ENCODE measurements at regions not wholly inside any gene's neighbourhood (a gene's known extent, or its start where the extent isn't known, plus 50 kb on each side); places are given as distances from the start of the nearest gene placed in this dataset.
"Not testable (repeated sequence)": the region's sequence is repeated elsewhere in the genome, so short reads cannot be mapped to it uniquely, and the experiment has no call there.

DNA sequence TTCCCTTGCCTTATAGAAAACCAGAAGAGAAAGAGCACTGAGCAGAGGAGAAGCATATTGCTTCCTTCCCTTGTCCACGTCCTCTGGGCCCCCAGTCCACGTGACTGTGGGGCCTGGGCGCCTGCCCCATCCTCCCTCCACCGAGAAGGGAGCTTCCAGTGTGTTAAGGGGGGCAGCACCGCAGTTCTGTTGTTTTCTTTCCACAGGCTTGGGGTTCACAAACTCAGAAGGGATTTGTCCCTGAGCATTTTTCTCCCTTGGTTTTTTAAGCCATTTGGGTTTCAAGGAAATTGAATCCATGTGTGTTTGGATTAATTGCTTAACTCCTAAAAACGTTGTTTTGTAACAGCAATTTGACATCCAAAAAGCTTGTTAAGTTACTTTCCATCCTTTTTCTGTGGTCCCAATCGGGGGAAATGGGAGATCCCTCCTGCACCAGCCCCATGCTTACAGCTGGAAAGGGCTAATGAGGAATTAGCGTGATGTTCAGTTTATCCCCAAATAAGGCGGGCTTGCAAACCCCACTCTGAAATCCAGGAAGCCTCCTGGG lies 347.5 kb upstream of the TNRC6C start:
- DNase-seq, result no peak

- no peak for DNase-seq
Observed at GRCh38 chr17:77611791-77612502, 346.6 kb upstream of the TNRC6C start.

DNA sequence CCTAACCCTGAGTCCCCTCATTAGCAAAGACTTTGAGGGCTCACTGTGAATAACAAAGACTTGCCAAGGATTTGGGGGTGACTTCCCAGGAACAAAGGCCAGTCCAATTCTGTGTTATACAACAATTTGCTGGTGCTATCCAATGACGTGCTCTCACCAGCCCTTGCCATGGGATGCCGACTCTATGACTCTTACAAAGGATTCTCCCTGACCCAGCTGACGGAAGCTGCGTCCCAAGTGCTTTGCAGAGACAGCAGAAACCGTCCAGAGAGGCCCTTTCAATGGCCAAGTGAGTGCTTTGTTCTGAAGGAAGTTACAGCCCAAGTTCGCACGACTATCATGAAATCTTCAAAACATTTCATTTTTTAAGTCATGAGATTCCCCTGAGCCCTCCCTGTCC lies 345.3 kb upstream of the TNRC6C start:
- DNase-seq, result no peak

GRCh38 chr17:77613627-77614026 lies 344.9 kb upstream of the TNRC6C start:
- no peak for DNase-seq

DNA sequence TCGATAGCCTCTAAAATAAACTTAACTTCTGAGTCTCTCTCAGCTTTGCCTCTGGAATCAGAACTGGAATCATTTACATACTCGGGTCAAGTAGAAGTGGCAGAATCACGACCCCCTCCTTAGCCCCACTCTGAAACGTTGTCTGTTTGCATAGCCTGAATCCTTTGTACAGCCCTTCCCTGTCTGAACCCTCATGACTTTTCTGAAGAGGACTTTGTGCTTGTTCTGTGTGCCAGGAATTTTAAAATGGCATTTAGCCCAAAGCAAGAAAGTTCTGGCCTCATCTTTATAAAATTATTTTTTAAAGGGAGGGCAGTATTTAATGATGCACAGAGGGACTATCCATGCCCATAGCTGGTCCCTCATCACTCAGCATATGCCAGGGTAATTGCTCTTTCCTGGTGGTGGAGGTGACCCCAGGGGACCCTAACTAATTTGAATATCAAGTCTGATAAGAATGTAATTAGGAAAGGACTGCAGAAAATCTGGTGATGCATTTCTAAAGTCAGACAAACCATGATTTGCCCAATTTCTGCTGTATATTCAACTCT lies 342.7 kb upstream of the TNRC6C start:
- no peak for DNase-seq

DNA sequence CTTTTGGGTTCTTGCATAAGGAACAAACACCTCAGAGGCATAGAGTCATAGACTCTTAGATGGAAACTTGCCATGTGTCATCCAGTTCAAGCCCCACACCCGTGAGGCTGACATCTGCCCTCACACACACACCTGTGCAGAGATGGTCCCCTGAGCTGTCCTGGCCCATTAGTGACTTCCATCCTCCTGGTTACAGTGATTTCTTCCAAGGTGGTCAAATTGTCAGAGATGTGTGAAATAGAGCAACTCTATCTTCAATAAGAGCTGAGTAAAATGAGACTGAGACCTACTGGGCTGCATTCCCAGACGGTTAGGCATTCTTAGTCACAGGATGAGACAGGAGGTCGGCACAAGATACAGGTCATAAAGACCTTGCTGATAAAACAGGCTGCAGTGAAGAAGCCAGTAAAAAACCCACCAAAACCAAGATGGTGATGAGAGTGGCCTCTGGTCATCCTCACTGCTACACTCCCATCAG lies 342.2 kb upstream of the TNRC6C start:
- no peak for DNase-seq

DNA sequence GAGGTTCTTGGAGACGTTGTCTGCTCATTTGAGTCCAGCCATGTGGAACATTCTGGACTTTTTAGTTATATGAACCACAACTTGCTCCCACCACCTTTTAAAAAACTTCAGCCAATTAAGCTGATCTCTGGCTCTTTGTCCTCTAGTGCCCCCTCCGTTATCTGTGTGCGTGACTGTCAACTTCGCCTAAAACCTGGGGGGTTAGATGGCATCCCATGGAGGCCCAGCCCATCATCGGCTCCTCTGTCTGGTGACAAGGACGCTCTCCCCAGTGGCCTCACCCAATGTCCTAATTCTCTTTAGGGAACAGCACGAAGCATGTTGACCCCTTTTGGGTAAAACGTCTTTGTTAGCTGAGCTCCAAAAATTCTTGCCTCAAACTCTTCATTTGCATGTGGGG lies 341.0 kb upstream of the TNRC6C start:
- DNase-seq, result no peak

DNA sequence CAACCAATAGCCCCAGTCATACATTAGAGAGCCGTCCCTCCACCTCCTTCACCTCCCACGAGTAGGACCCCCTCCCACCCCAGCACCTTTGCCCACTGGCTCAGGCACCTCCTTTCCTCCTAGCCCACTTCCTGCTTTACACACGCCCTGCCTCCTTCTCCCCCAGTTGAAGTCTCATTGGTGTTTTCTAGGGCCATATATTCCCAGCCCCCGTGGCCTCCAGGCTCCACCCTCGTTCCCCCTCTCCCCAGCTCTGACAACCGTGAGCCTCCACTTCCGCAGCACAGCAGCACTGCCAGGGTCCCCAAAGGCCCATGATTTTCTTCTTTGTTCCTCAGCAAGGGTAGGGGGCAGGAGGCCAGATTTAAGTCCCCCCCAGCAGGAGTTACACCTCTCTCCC lies 340.3 kb upstream of the TNRC6C start:
- no peak for DNase-seq

DNA sequence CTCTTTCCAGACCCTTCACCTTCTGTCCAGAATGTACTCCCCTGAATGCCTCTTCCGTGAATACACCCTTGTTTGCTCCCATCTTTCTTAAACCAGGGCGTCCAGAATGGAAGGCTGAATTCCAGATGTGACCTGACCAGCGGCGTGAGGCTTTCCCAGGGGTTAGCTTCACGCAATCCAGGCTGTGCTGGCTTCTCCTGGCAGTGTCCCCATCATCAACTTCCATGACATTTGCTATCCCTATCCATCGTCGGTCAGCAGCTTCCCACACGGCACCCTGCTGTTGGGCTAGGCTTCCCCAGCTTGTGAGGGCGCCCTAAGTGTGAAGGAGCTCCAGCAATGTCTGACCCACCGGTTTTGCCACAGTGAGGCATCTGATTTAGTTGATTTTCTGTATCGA lies 339.8 kb upstream of the TNRC6C start:
- DNase-seq, result no peak

DNA sequence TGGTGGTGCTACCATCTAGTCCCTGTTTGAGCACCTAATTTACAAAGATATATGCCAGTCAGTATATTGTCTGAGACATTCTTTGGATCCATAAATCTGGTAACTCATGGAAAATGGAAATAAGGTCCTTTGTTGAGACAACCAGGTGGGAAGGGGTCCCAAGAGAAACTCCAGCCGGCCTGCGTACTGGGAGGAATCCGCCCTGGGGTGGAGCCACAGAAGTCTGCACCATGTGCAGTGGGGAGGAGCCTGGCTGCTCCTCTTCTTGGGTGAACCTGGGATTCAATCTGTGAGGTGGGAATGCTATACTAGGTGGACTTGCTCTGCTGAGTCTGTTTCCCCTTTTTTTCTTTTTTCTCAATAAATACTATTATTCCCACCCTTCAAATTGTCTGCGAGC lies 339.2 kb upstream of the TNRC6C start:
- no peak for DNase-seq

DNA sequence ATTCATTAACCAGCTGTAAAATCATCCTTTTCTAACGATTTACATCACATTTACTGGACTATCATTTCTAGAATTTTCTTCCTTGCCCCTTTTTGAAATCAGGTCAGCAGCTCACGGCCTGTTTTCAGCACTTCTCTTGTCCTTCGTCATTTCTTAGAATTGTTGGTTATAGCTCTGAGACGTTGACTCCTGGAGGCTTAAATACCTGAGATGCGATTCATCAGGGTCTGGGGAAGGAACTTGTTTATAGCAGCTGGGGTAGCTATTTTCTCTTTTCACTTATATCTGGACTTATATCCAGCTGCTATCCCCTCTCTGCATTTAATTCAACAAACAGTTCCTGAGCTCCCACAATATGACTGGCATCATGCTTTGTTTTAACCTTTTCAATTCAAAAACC lies 338.7 kb upstream of the TNRC6C start:
- DNase-seq, result no peak

GRCh38 chr17:77620282-77620681 lies 338.2 kb upstream of the TNRC6C start:
- no peak for DNase-seq

- not testable (repeated sequence) for DNase-seq
Observed at GRCh38 chr17:77622084-77622483, 336.4 kb upstream of the TNRC6C start.

- no peak for DNase-seq
Observed at GRCh38 chr17:77622647-77623046, 335.9 kb upstream of the TNRC6C start.

DNA sequence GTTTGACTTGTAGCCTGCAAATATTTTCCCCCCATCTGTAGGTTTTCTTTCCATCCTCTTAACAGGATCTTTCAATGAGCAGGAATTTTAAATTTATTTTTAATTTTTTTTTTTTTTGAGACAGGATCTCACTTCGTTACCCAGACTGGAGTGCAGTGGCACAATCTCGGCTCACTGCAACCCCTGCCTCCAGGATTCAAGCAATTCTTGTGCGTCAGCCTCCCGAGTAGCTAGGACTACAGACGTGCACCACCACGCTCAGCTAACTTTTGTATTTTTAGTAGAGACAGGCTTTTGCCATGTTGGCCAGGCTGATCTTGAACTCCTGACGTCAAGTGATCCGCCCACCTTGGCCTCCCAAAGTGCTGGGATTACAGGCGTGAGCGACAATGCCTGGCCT lies 335.2 kb upstream of the TNRC6C start:
- DNase-seq, result not testable (repeated sequence)

DNA sequence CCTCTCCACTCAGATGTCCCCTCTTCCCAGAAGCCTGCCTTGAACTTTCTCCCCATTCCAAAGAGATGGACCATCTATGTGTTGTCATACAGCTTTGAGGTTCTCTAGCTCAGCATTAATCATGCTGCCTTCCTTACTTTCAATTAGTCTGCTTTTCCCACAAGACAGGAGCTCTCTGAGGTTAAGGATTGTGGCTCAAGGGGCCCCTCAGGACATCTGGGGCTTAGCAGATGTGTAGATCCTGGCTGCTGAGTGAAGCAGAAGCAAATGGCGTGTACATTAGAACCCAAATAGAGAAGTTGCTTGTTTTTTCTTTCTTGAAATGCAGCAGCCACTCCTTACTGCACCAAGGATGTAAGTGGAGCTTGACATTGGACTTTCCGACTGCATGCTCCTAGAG lies 330.5 kb upstream of the TNRC6C start:
- no peak for DNase-seq

GRCh38 chr17:77629284-77629683 lies 329.2 kb upstream of the TNRC6C start:
- DNase-seq, result not testable (repeated sequence)

GRCh38 chr17:77631307-77631706 lies 327.2 kb upstream of the TNRC6C start:
- DNase-seq, result no peak

- DNase-seq, result no peak
Observed at GRCh38 chr17:77632619-77633018, 325.9 kb upstream of the TNRC6C start.

- no peak for DNase-seq
Observed at GRCh38 chr17:77634710-77635109, 323.8 kb upstream of the TNRC6C start.

DNA sequence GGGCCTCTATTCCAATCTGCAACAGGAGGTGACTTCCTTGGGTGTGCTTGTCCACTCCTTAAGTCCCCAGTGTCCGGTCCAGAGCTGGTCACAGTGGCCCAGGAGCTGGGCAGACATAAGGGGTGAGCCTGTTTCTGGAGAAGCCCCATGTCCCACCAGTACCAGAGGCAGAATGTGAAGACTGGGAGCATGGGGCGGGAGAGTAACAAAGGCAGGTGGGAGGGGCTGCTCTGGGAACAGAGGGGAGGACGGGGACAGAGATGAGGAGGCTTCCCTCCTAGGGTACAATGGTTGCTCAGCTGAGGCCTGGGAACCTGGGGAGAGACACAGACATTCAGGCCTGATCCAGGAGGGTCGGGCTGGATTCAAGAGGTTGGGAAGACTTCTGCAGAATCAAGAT lies 323.3 kb upstream of the TNRC6C start:
- DNase-seq, result no peak

DNA sequence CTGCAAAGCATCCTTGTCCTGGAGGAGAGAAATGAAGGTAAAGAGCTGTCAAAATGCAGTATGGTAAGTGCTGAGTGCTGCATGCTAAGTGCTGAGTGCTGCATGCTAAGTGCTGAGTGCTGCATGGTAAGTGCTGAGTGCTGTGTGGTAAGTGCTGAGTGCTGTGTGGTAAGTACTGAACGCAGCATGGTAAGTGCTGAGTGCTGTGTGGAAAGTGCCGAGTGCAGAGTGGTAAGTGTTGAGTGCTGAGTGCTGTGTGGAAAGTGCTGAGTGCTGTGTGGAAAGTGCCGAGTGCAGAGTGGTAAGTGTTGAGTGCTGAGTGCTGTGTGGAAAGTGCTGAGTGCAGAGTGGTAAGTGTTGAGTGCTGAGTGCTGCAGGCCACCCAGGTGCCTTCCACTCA lies 322.7 kb upstream of the TNRC6C start:
- DNase-seq, result not testable (repeated sequence)

DNA sequence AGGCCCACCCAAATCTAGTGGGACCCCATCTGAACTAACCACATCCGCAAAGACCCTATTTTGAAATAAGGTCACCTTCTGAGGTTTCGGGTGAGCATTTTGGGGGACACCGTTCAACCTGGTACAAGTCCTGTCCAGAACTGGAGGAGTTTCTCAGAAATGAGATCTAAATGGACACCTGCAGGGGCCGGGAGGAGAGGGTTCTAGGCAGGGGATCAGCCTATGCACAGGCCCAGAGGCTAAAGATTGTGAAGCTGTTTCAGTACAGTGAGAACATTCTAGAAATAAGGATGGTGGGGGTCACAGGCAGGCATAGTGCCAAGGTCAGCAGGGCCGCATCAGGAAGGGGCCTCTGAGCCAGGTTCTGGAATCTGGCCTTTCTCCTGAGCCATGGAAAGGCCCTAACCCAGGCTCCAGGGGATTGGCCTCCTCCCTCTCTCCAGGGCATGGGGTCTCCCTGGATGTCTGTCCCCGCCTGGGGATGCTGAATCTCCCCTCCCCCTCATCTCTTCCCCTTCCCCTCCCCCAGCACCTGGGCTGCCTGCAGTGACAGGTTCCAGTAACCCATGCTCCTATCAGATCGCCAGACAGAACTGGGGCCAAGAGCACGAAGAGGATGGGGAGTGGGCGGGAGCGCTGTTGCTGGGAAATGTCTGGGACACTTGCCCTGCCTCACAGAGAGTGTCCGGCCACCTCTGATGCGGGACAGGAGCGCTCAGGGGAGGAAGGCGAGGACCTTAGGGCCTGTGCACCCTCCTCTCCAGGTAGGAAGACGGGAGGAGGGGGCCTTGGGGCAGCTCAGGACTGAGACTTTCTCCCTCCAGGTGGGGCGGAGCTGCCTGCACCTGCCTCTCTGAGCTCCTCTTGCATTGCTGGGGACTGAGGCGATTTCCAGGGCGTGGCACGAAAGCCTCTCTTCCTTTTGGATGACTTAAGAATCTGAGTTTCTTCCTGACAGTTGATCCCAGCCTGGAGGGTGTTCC lies 321.4 kb upstream of the TNRC6C start:
- no peak for DNase-seq
